Lung (tissue), 11 donors: ENCODE measurements at regions not wholly inside any gene's neighbourhood (a gene's known extent, or its start where the extent isn't known, plus 50 kb on each side); places are given as distances from the start of the nearest gene placed in this dataset.
A peak's percentile ranks its signal among the peaks of the same experiment; 100 is the strongest.

Experiments
- ATAC-seq: fragments of 200-7000 bp; cut with Tn5 transposase; one replicate; pipeline ENCODE4 v1.9.1; 2020; ENCODE audit warnings: moderate number of reproducible peaks; ENCODE audit not compliant: insufficient read depth, low FRiP score
- DNase-seq, 3 donors: peaks; one replicate each; pipeline ENCODE4 v3.0.0-alpha.2; 2013 to 2017
- H3K27ac ChIP-seq, 2 donors: one replicate each; pipeline ENCODE4 v1.5.1; 2013; ENCODE audit warnings: mild to moderate bottlenecking in 2 of 2, moderate library complexity in 2 of 2, control low read depth in 1 of 2, inconsistent platforms in 1 of 2, low read depth in 1 of 2, low read length in 1 of 2
- H3K27me3 ChIP-seq, 3 donors: one replicate each; pipeline ENCODE4 v1.5.1; 2013; ENCODE audit warnings: low read length in 2 of 3; ENCODE audit not compliant: control insufficient read depth in 3 of 3, insufficient read depth in 3 of 3
- H3K36me3 ChIP-seq, 4 donors: one replicate each; pipeline ENCODE4 v1.5.1; 2013; ENCODE audit warnings: low read length in 4 of 4, mild to moderate bottlenecking in 1 of 4, moderate library complexity in 1 of 4; ENCODE audit not compliant: control insufficient read depth in 4 of 4, insufficient read depth in 4 of 4
- H3K4me1 ChIP-seq, 5 donors: one replicate each; pipeline ENCODE4 v1.5.1; 2013; ENCODE audit warnings: low read length in 5 of 5, mild to moderate bottlenecking in 2 of 5, moderate library complexity in 1 of 5; ENCODE audit not compliant: control insufficient read depth in 5 of 5, insufficient read depth in 5 of 5
- H3K4me3 ChIP-seq: one replicate; pipeline ENCODE4 v1.5.1; 2013; ENCODE audit warnings: mild to moderate bottlenecking, control low read depth, moderate library complexity
- H3K9ac ChIP-seq, 2 donors: one replicate each; pipeline ENCODE4 v1.5.1; 2013; ENCODE audit warnings: low read length in 2 of 2, control low read depth in 1 of 2; ENCODE audit not compliant: insufficient read depth in 1 of 2
- H3K9me3 ChIP-seq, 4 donors: one replicate each; pipeline ENCODE4 v1.5.1; 2013; ENCODE audit warnings: low read length in 3 of 4, mild to moderate bottlenecking in 1 of 4, moderate library complexity in 1 of 4; ENCODE audit not compliant: control insufficient read depth in 4 of 4, insufficient read depth in 3 of 4
- CTCF ChIP-seq: IDR thresholded peaks from 2 replicates; pipeline ENCODE4 v1.5.1; 2012; ENCODE audit warnings: mild to moderate bottlenecking; ENCODE audit errors: control extremely low read depth, extremely low read depth
- WGBS, 2 donors: extraction: QIAGEN DNeasy Blood & Tissue Kit; methylation state at CpG; one replicate each; pipeline ENCODE4 v1.1.7; 2013; 5-methylcytosine and 5-hydroxymethylcytosine counted together
- donor health status: control.
- donor health status: control.
- donor health status: Bipolar disorder and iron deficiency.
- donor health status: healthy.
- donor health status: DM: yes; HTN: yes; CAD: no.

GRCh38 chr6:841569-841968 is 148.6 kb upstream of the EXOC2 start:
- no peak for ATAC-seq
- H3K9ac ChIP-seq = no peak overlapping the region

GRCh38 chr6:839201-839600 is 146.3 kb upstream of the EXOC2 start:
- no peaks in the 10 kb centered on the region for H3K9me3 ChIP-seq
- H3K4me1 ChIP-seq = peaks cover 0 to 28% (median 7%) of the 10 kb centered on the region in 5 donors
- H3K36me3 ChIP-seq = no peaks in the 10 kb centered on the region
- ATAC-seq (no peak), DNase-seq (no peak)
- H3K27ac ChIP-seq = no peak overlapping the region
- H3K27me3 ChIP-seq = no peaks in the 10 kb centered on the region
- no peak overlapping the region for H3K9ac ChIP-seq
- no peak overlapping the region for H3K4me3 ChIP-seq
- no peak for TF ChIP-seq CTCF
- WGBS, 2 donors = 94% methylated on average over 2 of the region's 2 CpGs

More at GRCh38 chr6:841569-841968, 148.6 kb upstream of the EXOC2 start:
- Histone ChIP-seq H3K36me3 (no peaks in the 10 kb centered on the region), H3K9me3 (peaks cover 0 to 2% (median 0%) of the 10 kb centered on the region in 4 donors), H3K27me3 (no peaks in the 10 kb centered on the region), H3K4me3 (no peak overlapping the region), H3K4me1 (peaks cover 0 to 23% (median 3%) of the 10 kb centered on the region in 5 donors), H3K27ac (no peak overlapping the region)
- peak in 1 of 3 donors; percentile 7 for DNase-seq
- 78 to 84% methylated on average over 6 of the region's 6 CpGs for WGBS, 2 donors
- TF ChIP-seq CTCF = no peak

- no peaks in the 10 kb centered on the region for H3K27me3 ChIP-seq
- no peak overlapping the region for H3K9ac ChIP-seq
- H3K9me3 ChIP-seq = no peaks in the 10 kb centered on the region
- 79 to 82% methylated on average over 4 of the region's 4 CpGs for WGBS, 2 donors
- ATAC-seq (no peak), DNase-seq (no peak)
- H3K4me1 ChIP-seq = peaks cover 0 to 25% (median 8%) of the 10 kb centered on the region in 5 donors
- no peak for TF ChIP-seq CTCF
- no peak overlapping the region for H3K4me3 ChIP-seq
- no peaks in the 10 kb centered on the region for H3K36me3 ChIP-seq
- H3K27ac ChIP-seq = no peak overlapping the region
These were observed 144.4 kb upstream of the EXOC2 start for GRCh38 chr6:837380-837779.

GRCh38 chr6:836276-836853 is 143.4 kb upstream of the EXOC2 start:
- TF ChIP-seq CTCF = no peak
- Histone ChIP-seq H3K27ac (no peak overlapping the region), H3K4me3 (no peak overlapping the region), H3K9ac (no peak overlapping the region), H3K36me3 (no peaks in the 10 kb centered on the region), H3K9me3 (peaks cover 0 to 3% (median 1%) of the 10 kb centered on the region in 4 donors), H3K4me1 (peaks cover 0 to 16% (median 8%) of the 10 kb centered on the region in 5 donors), H3K27me3 (no peaks in the 10 kb centered on the region)
- ATAC-seq (no peak), DNase-seq (no peak)
- 72 to 84% methylated on average over 2 of the region's 2 CpGs for WGBS, 2 donors
